Ectodermal cell (in vitro differentiated cells): ENCODE measurements at regions not wholly inside any gene's neighbourhood (a gene's known extent, or its start where the extent isn't known, plus 50 kb on each side); places are given as distances from the start of the nearest gene placed in this dataset.

Source experiments
- H3K27ac ChIP-seq: 2 replicates; pipeline ENCODE4 v1.7.0; 2013; ENCODE audit warnings: mild to moderate bottlenecking, low read depth, low read length; ENCODE audit not compliant: insufficient read depth, poor library complexity, severe bottlenecking
- H3K27me3 ChIP-seq: 2 replicates; pipeline ENCODE4 v1.7.0; 2013; ENCODE audit warnings: mild to moderate bottlenecking, low read length; ENCODE audit not compliant: insufficient read depth, control insufficient read depth, poor library complexity, severe bottlenecking
- H3K36me3 ChIP-seq: one replicate; pipeline ENCODE4 v1.7.0; 2013; ENCODE audit warnings: low read length; ENCODE audit not compliant: control insufficient read depth, insufficient read depth
- H3K4me1 ChIP-seq: one replicate; pipeline ENCODE4 v1.7.0; 2013; ENCODE audit warnings: low read length; ENCODE audit not compliant: control insufficient read depth, insufficient read depth
- H3K4me3 ChIP-seq: 2 replicates; pipeline ENCODE4 v1.7.0; 2013; ENCODE audit warnings: low read depth, low read length, control low read depth; ENCODE audit not compliant: insufficient read depth
- H3K9me3 ChIP-seq: 2 replicates; pipeline ENCODE4 v1.7.0; 2013; ENCODE audit warnings: mild to moderate bottlenecking, low read length, moderate library complexity; ENCODE audit not compliant: control insufficient read depth
- WGBS, 2 experiments: methylation state at CpG; one replicate each; pipeline ENCODE4 v1.1.7; 2013; ENCODE audit warnings: missing lambda C conversion rate in 2 of 2; 5-methylcytosine and 5-hydroxymethylcytosine counted together

- Histone ChIP-seq H3K27ac (no peak overlapping the region), H3K4me1 (no peaks in the 10 kb centered on the region), H3K9me3 (no peaks in the 10 kb centered on the region), H3K4me3 (no peak overlapping the region), H3K36me3 (no peaks in the 10 kb centered on the region), H3K27me3 (no peaks in the 10 kb centered on the region)
Observed at GRCh38 chr14:86243158-86243557, 713.2 kb downstream of the FLRT2 start.

- no peak overlapping the region for H3K27ac ChIP-seq
- H3K27me3 ChIP-seq, result no peaks in the 10 kb centered on the region
- H3K36me3 ChIP-seq, result no peaks in the 10 kb centered on the region
- WGBS, 2 experiments, result 31% methylated on average over 4 of the region's 4 CpGs
- no peaks in the 10 kb centered on the region for H3K4me1 ChIP-seq
- no peaks in the 10 kb centered on the region for H3K9me3 ChIP-seq
- H3K4me3 ChIP-seq, result no peak overlapping the region
Observed at GRCh38 chr14:86237733-86238132, 707.8 kb downstream of the FLRT2 start.

GRCh38 chr14:86221755-86222154 lies 691.8 kb downstream of the FLRT2 start:
- Histone ChIP-seq H3K27me3 (no peaks in the 10 kb centered on the region), H3K4me1 (no peaks in the 10 kb centered on the region), H3K9me3 (no peaks in the 10 kb centered on the region), H3K36me3 (no peaks in the 10 kb centered on the region), H3K27ac (no peak overlapping the region), H3K4me3 (no peak overlapping the region)
- 79 to 81% methylated on average over 3 of the region's 3 CpGs for WGBS, 2 experiments

GRCh38 chr14:86221000-86221399 lies 691.1 kb downstream of the FLRT2 start:
- Histone ChIP-seq H3K27ac (no peak overlapping the region), H3K9me3 (no peaks in the 10 kb centered on the region), H3K27me3 (no peaks in the 10 kb centered on the region), H3K36me3 (no peaks in the 10 kb centered on the region), H3K4me1 (no peaks in the 10 kb centered on the region), H3K4me3 (no peak overlapping the region)
- WGBS, 2 experiments, result 54 to 55% methylated on average over 2 of the region's 3 CpGs

- H3K36me3 ChIP-seq, result no peaks in the 10 kb centered on the region
- no peaks in the 10 kb centered on the region for H3K9me3 ChIP-seq
- no peak overlapping the region for H3K27ac ChIP-seq
- no peaks in the 10 kb centered on the region for H3K27me3 ChIP-seq
- no peaks in the 10 kb centered on the region for H3K4me1 ChIP-seq
- 73 to 80% methylated on average over 9 to 11 of the region's 14 CpGs for WGBS, 2 experiments
- no peak overlapping the region for H3K4me3 ChIP-seq
Observed at GRCh38 chr14:86217523-86217922, 687.6 kb downstream of the FLRT2 start.

- Histone ChIP-seq H3K27ac (no peak overlapping the region), H3K36me3 (no peaks in the 10 kb centered on the region), H3K4me1 (no peaks in the 10 kb centered on the region), H3K27me3 (no peaks in the 10 kb centered on the region), H3K9me3 (no peaks in the 10 kb centered on the region), H3K4me3 (no peak overlapping the region)
- WGBS, 2 experiments, result no CpG with 5 or more reads among the region's 1 CpG
Observed at GRCh38 chr14:86203843-86204242, 673.9 kb downstream of the FLRT2 start.

GRCh38 chr14:86196471-86196870 lies 666.5 kb downstream of the FLRT2 start:
- Histone ChIP-seq H3K27me3 (no peaks in the 10 kb centered on the region), H3K4me1 (no peaks in the 10 kb centered on the region), H3K9me3 (no peaks in the 10 kb centered on the region), H3K4me3 (no peak overlapping the region), H3K27ac (no peak overlapping the region), H3K36me3 (no peaks in the 10 kb centered on the region)
- WGBS, 2 experiments, result 94 to 99% methylated on average over 4 of the region's 4 CpGs

- Histone ChIP-seq H3K9me3 (no peaks in the 10 kb centered on the region), H3K4me3 (no peak overlapping the region), H3K4me1 (no peaks in the 10 kb centered on the region), H3K27me3 (no peaks in the 10 kb centered on the region), H3K36me3 (no peaks in the 10 kb centered on the region), H3K27ac (no peak overlapping the region)
- 87 to 98% methylated on average over 3 of the region's 3 CpGs for WGBS, 2 experiments
Observed at GRCh38 chr14:86193756-86194155, 663.8 kb downstream of the FLRT2 start.

- Histone ChIP-seq H3K4me1 (no peaks in the 10 kb centered on the region), H3K9me3 (no peaks in the 10 kb centered on the region), H3K27me3 (no peaks in the 10 kb centered on the region), H3K36me3 (no peaks in the 10 kb centered on the region), H3K4me3 (no peak overlapping the region), H3K27ac (no peak overlapping the region)
- 85 to 89% methylated on average over 5 of the region's 6 CpGs for WGBS, 2 experiments
Observed at GRCh38 chr14:86179980-86180379, 650.0 kb downstream of the FLRT2 start.

- Histone ChIP-seq H3K9me3 (no peaks in the 10 kb centered on the region), H3K27me3 (no peaks in the 10 kb centered on the region), H3K4me3 (no peak overlapping the region), H3K36me3 (no peaks in the 10 kb centered on the region), H3K4me1 (no peaks in the 10 kb centered on the region), H3K27ac (no peak overlapping the region)
- WGBS, 2 experiments, result 84 to 96% methylated on average over 7 of the region's 7 CpGs
Observed at GRCh38 chr14:86168371-86168770, 638.4 kb downstream of the FLRT2 start.

GRCh38 chr14:86166541-86166940 lies 636.6 kb downstream of the FLRT2 start:
- H3K36me3 ChIP-seq, result no peaks in the 10 kb centered on the region
- H3K27ac ChIP-seq, result no peak overlapping the region

More at GRCh38 chr14:86166541-86166940, 636.6 kb downstream of the FLRT2 start:
- Histone ChIP-seq H3K9me3 (no peaks in the 10 kb centered on the region), H3K4me3 (no peak overlapping the region), H3K27me3 (no peaks in the 10 kb centered on the region), H3K4me1 (no peaks in the 10 kb centered on the region)
- WGBS, 2 experiments, result 88 to 98% methylated on average over 2 of the region's 2 CpGs
